Stimulated activated CD4-positive, alpha-beta T cell treated with anti-CD3 and anti-CD28 coated beads, Interleukin-1b, Interleukin-23, amount 100 ng/mL, for 24 hours (primary cell): ENCODE measurements at regions not wholly inside any gene's neighbourhood (a gene's known extent, or its start where the extent isn't known, plus 50 kb on each side); places are given as distances from the start of the nearest gene placed in this dataset.
"Not testable (repeated sequence)": the region's sequence is repeated elsewhere in the genome, so short reads cannot be mapped to it uniquely, and the experiment has no call there.

ENCODE experiments used
- DNase-seq, 4 experiments: peaks; one replicate each; pipeline ENCODE4 v3.0.0-alpha.2; 2020; ENCODE audit warnings: low read depth in 4 of 4, low spot score in 1 of 4

GRCh38 chr12:105423237-105423636 lies 92.7 kb downstream of the C12orf75 start:
- DNase-seq = no peak

- DNase-seq = no peak
Observed at GRCh38 chr12:105423921-105424320, 93.4 kb downstream of the C12orf75 start.

GRCh38 chr12:105425254-105426174 lies 95.0 kb downstream of the C12orf75 start:
- no peak for DNase-seq

- no peak for DNase-seq
Observed at GRCh38 chr12:105426766-105427165, 96.3 kb downstream of the C12orf75 start.

GRCh38 chr12:105427883-105428282 lies 97.4 kb downstream of the C12orf75 start:
- no peak for DNase-seq

GRCh38 chr12:105428793-105429395 lies 98.4 kb downstream of the C12orf75 start:
- no peak for DNase-seq

- no peak for DNase-seq
Observed at GRCh38 chr12:105429511-105429910, 99.0 kb downstream of the C12orf75 start.

- DNase-seq = no peak
Observed at GRCh38 chr12:105431537-105432100, 101.1 kb downstream of the C12orf75 start.

GRCh38 chr12:105433804-105434203 lies 103.3 kb downstream of the C12orf75 start:
- no peak for DNase-seq

GRCh38 chr12:105436636-105437035 lies 106.1 kb downstream of the C12orf75 start:
- no peak for DNase-seq

GRCh38 chr12:105440037-105440664 lies 109.7 kb downstream of the C12orf75 start:
- DNase-seq = no peak

- DNase-seq = no peak
Observed at GRCh38 chr12:105443802-105444652, 113.5 kb downstream of the C12orf75 start.

- DNase-seq = no peak
Observed at GRCh38 chr12:105444653-105445102, 114.2 kb downstream of the C12orf75 start.

- DNase-seq = no peak
Observed at GRCh38 chr12:105445249-105445648, 114.8 kb downstream of the C12orf75 start.

GRCh38 chr12:105445649-105446048 lies 115.2 kb downstream of the C12orf75 start:
- DNase-seq = no peak

GRCh38 chr12:105446460-105446859 lies 116.0 kb downstream of the C12orf75 start:
- DNase-seq = not testable (repeated sequence)

- DNase-seq = no peak
Observed at GRCh38 chr12:105449431-105449830, 118.9 kb downstream of the C12orf75 start.

GRCh38 chr12:105451211-105451610 lies 120.7 kb downstream of the C12orf75 start:
- DNase-seq = no peak

- no peak for DNase-seq
Observed at GRCh38 chr12:105451798-105452197, 121.3 kb downstream of the C12orf75 start.

- DNase-seq = no peak
Observed at GRCh38 chr12:105453316-105453715, 122.8 kb downstream of the C12orf75 start.

- no peak for DNase-seq
Observed at GRCh38 chr12:105454688-105455087, 124.2 kb downstream of the C12orf75 start.
